GM12864 (cell line): ENCODE measurements at regions not wholly inside any gene's neighbourhood (a gene's known extent, or its start where the extent isn't known, plus 50 kb on each side); places are given as distances from the start of the nearest gene placed in this dataset.

Source experiments
- DNase-seq: peaks from one replicate; pipeline ENCODE4 v3.0.0-alpha.2; 2011; ENCODE audit warnings: low read depth
- H3K4me3 ChIP-seq: 2 replicates; pipeline ENCODE4 v1.5.1; 2011; ENCODE audit warnings: mild to moderate bottlenecking, low read depth, low read length, control low read depth
- TF ChIP-seq, protein P1 (sequence below): IDR thresholded peaks from 2 replicates; pipeline ENCODE4 v1.5.1; 2011; ENCODE audit warnings: low read depth, mild to moderate bottlenecking, moderate library complexity, low read length, control low read depth, inconsistent platforms; ENCODE audit errors: missing control alignments

DNA sequence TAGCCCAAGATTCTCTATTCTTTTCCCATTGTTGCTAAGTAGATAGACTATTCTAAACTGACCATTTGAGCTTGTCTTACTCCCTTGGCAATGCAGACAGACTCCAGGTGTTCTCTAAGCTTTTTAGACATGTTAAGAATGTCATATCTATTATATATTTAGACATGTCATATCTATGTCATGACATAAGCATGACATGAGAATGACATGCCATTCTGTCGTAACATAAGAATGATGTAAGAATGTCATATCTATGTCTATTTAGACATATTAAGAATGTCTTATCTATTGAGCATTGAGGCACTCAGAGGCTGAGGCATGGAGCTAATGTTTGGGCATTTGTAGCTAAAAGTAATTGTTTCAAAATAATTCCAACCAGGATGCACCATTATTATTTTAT lies 277.3 kb upstream of the ATP2B1 start:
- DNase-seq: no peak
- TF ChIP-seq, protein P1, sequence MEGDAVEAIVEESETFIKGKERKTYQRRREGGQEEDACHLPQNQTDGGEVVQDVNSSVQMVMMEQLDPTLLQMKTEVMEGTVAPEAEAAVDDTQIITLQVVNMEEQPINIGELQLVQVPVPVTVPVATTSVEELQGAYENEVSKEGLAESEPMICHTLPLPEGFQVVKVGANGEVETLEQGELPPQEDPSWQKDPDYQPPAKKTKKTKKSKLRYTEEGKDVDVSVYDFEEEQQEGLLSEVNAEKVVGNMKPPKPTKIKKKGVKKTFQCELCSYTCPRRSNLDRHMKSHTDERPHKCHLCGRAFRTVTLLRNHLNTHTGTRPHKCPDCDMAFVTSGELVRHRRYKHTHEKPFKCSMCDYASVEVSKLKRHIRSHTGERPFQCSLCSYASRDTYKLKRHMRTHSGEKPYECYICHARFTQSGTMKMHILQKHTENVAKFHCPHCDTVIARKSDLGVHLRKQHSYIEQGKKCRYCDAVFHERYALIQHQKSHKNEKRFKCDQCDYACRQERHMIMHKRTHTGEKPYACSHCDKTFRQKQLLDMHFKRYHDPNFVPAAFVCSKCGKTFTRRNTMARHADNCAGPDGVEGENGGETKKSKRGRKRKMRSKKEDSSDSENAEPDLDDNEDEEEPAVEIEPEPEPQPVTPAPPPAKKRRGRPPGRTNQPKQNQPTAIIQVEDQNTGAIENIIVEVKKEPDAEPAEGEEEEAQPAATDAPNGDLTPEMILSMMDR: no peak
- H3K4me3 ChIP-seq: no peak overlapping the region

DNA sequence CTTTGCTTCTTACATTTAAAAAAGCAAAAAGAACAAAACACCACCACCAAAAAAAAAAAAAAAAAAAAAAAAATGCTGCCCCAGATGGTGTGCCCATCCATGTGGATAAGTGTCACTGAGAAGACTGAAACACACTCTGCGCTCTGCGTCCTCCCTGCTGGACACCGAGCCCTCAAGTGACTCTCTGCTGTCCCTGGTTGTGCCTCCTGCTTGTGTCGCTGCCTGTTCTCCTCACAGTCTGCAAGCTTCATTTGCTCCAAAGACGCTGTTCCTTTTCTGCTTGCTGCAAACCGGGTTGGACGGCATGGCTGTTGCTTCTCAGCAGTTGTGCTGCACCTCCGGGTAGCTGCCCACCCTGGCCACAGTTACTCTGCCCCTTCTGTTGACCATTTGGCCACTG lies 276.2 kb upstream of the ATP2B1 start:
- TF ChIP-seq, protein P1: no peak
- no peak overlapping the region for H3K4me3 ChIP-seq
- no peak for DNase-seq

DNA sequence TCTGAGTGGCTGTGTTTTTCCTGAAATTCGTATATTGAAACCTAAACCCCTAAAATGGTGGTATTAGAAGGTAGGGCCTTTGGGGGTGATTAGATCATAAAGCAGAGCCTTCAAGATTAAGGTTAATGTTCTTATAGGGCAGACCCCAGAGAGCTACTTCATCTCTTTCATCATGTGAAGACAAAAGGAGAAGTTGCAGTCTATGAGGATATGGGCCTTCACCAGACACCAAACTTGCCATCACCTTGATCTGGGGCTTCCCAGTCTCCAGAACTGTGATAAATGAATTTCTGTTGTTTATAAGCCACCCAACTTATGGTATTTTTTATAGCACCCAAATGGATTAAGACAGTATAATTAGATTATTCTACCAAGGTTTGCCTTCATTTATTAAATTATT lies 275.0 kb upstream of the ATP2B1 start:
- no peak for DNase-seq
- TF ChIP-seq, protein P1: no peak
- no peak overlapping the region for H3K4me3 ChIP-seq

DNA sequence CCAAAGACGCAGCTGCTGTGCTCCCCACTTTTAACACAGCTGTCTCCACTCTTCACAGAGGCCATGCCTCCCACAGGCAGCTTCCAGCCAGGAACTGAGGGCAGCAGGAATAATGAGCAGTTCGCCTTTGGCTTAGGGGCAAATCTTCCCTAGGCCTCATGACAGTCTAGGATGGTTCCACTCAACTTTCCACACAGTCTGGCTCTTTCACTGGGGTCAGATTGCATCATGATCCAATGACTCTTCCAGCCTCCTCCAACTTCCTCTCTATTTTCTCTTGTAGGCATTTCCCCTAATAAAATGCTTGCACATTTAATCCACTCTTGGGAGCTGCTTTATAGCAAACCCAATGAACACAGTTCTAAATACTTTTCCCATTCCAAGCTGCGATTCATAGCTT lies 271.6 kb upstream of the ATP2B1 start:
- TF ChIP-seq, protein P1: no peak
- no peak for DNase-seq
- no peak overlapping the region for H3K4me3 ChIP-seq

DNA sequence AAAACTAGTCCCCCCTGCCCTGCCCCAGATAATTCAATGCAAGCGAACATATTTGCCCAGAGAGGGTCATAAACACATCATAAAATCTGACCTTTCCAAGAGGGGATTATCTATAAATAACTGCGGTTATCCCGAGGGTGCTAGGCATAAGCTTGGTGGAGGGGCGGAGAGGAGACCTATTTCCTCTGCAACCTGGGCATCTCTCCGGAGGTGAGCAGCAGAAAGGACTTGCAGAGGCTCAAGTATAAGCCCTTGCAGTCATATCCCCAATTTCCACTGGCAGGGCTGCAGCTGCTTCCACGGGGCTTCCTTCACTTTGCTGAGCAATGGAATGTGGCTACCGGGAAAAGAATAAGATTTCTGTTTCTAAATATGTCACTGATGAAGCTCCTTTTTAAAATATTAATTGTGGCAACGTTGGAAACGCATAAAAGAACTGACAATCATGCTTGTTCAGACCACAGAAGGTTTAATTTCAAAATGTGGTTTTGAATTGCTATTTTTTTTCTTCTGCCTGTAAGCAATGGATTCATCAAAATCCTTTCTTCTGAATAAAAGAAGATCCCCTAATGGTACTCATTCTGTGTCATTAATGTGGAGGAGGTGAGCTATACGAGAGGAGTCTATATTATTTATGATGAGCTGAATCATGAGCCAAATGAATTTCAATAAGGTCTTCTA lies 268.9 kb upstream of the ATP2B1 start:
- DNase-seq: no peak
- no peak overlapping the region for H3K4me3 ChIP-seq
- TF ChIP-seq, protein P1: no peak

DNA sequence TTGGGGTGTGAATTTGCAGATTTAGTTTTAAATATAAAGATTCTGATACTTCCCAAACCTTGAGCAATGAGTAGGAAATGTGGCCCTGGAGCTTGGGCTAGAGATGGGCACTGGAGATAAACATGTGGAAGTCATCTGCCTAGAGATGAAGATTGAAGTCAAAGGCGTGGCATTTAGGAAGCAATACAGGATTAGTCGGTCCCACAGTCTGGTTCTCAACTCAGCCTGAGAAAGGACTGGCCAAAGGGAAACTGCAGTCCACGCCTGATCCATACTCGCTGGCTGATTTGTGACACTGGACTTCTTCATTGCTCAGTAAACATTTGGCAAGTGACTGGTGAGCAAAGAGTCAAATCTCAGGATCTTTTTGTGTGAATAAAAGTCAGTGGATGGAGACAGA lies 268.2 kb upstream of the ATP2B1 start:
- no peak overlapping the region for H3K4me3 ChIP-seq
- TF ChIP-seq, protein P1: no peak
- no peak for DNase-seq

DNA sequence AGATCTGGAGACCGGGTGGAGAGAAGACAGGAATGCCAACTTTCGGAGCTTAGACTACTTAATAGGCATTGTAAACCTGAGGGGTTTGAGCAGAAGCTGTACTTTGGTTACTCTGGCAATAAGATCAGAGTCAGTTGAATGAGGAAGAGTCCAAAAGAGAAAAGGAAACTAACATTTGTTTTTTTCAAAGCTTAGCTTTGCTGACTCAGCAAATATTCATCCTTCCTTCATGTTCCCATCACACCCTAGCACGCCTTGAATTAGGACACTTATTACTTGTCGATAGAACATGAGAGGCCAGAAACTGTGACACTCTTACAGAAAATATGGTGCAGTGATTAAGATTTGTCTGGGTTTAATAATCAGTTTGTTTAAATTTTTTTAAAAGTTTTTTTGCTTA lies 266.9 kb upstream of the ATP2B1 start:
- H3K4me3 ChIP-seq: no peak overlapping the region
- TF ChIP-seq, protein P1: no peak
- no peak for DNase-seq
